Testis (tissue), 2 donors: ENCODE measurements at regions not wholly inside any gene's neighbourhood (a gene's known extent, or its start where the extent isn't known, plus 50 kb on each side); places are given as distances from the start of the nearest gene placed in this dataset.

Experiments
- DNase-seq: peaks from one replicate; pipeline ENCODE4 v3.0.0-alpha.2; 2019
- H3K27ac ChIP-seq, 2 donors: fragments of 200-600 bp; sonication (generic); one replicate each; pipeline ENCODE4 v1.5.1; 2019
- H3K27me3 ChIP-seq: fragments of 200-600 bp; sonication (generic); one replicate; pipeline ENCODE4 v1.5.1; 2019
- H3K36me3 ChIP-seq: fragments of 200-600 bp; sonication (generic); one replicate; pipeline ENCODE4 v1.5.1; 2017; ENCODE audit warnings: low read depth; ENCODE audit errors: missing control alignments
- H3K4me1 ChIP-seq: fragments of 200-600 bp; sonication (generic); one replicate; pipeline ENCODE4 v1.5.1; 2019
- H3K4me3 ChIP-seq, 2 donors: fragments of 200-600 bp; sonication (generic); one replicate each; pipeline ENCODE4 v1.5.1; 2017 to 2019
- H3K9me3 ChIP-seq: fragments of 200-600 bp; sonication (generic); one replicate; pipeline ENCODE4 v1.5.1; 2017
- POLR2A ChIP-seq: fragments of 450-650 bp; IDR thresholded peaks from one replicate; pipeline ENCODE4 v1.6.1; 2017; ENCODE audit warnings: antibody characterized with exemption, mild to moderate bottlenecking, moderate library complexity
- WGBS, 2 donors: methylation state at CpG; one replicate each; pipeline ENCODE4 v1.1.5; 2018; 5-methylcytosine and 5-hydroxymethylcytosine counted together
- intact Hi-C: fragments of 100-400 bp; cut with DNase I; formaldehyde crosslinking; loops from one replicate; pipeline ENCODE4 v1.15.1; 2023; ENCODE audit warnings: low total_unique reads
- TF ChIP-seq, protein P1 (sequence below), 3 experiments: fragments of 450-650 bp in 2 of 3; fragments of 200-600 bp in 1 of 3; sonication (generic) in 1 of 3; IDR thresholded peaks; one replicate each; pipeline ENCODE4 v1.5.1; 2016 to 2019; ENCODE audit warnings: antibody characterized with exemption in 3 of 3, mild to moderate bottlenecking in 2 of 3, moderate library complexity in 1 of 3

- 80 to 88% methylated on average over 3 of the region's 3 CpGs for WGBS, 2 donors
- Histone ChIP-seq H3K27me3 (no peaks in the 10 kb centered on the region), H3K27ac (no peak overlapping the region), H3K9me3 (no peaks in the 10 kb centered on the region), H3K4me1 (no peaks in the 10 kb centered on the region), H3K36me3 (no peaks in the 10 kb centered on the region), H3K4me3 (no peak overlapping the region)
- intact Hi-C loops: no loop called here
- TF ChIP-seq, protein P1, sequence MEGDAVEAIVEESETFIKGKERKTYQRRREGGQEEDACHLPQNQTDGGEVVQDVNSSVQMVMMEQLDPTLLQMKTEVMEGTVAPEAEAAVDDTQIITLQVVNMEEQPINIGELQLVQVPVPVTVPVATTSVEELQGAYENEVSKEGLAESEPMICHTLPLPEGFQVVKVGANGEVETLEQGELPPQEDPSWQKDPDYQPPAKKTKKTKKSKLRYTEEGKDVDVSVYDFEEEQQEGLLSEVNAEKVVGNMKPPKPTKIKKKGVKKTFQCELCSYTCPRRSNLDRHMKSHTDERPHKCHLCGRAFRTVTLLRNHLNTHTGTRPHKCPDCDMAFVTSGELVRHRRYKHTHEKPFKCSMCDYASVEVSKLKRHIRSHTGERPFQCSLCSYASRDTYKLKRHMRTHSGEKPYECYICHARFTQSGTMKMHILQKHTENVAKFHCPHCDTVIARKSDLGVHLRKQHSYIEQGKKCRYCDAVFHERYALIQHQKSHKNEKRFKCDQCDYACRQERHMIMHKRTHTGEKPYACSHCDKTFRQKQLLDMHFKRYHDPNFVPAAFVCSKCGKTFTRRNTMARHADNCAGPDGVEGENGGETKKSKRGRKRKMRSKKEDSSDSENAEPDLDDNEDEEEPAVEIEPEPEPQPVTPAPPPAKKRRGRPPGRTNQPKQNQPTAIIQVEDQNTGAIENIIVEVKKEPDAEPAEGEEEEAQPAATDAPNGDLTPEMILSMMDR (IDR thresholded peaks at IDR 0.05): no peak
- TF ChIP-seq POLR2A: no peak
- no peak for DNase-seq
Observed at GRCh38 chr5:57687596-57687995, 205.0 kb upstream of the ACTBL2 start.

DNA sequence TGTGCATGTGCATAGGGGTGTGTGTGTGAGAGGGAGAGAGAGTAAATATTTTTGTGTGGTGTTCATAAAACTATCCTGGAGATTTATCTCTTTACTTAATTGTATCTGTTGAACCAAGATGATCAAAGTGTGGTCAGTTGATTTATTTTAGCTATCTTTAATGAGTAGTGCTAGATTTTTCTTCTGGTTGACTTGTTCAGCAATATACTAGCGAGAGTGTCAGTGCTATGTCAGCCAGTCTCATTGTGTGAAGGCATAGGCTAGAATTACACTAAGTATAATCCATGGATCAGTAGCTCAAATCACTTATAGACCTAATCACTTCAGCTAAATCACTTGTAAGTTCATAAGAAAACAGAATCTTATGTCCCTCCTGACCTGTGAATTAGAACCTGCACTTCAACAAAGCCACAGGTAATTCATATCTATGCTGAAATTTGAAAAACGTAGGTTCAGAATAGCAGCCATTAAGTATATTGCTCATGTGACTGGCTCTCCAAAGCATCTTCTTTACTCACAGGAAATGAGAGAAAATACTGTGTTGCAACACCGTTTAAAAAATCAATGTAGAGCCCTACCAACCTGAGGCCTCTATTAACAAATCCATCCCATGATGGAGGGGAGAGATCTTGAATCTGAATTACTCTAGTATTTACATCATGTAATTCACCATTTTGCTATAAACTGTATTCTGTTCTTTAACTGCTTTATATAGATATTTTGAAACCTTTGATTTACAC is 203.1 kb upstream of the ACTBL2 start:
- intact Hi-C loops: no loop called here
- DNase-seq: no peak
- Histone ChIP-seq H3K4me1 (no peaks in the 10 kb centered on the region), H3K4me3 (no peak overlapping the region), H3K27ac (no peak overlapping the region), H3K9me3 (no peaks in the 10 kb centered on the region), H3K36me3 (no peaks in the 10 kb centered on the region), H3K27me3 (no peaks in the 10 kb centered on the region)
- WGBS, 2 donors: 80 to 93% methylated on average over 3 of the region's 3 CpGs
- no peak for TF ChIP-seq POLR2A
- TF ChIP-seq, protein P1 (IDR thresholded peaks at IDR 0.05): no peak

DNA sequence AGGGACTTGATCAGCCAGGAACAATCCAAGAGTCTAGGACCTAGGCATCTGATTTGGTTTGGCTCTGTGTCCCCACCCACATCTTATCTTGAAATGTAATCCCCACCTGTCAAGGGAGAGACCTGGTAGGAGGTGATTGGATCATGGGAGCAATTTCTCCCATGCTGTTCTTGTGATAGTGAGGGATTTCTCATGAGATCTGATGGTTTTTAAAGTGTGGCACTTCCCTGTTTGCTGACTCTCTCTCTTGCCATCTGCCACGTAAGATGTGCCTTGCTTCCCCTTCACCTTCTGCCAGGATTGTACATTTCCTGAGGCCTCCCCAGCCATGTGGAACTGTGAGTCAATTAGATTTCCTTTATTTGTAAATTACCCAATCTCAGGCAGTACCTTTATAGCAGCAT is 201.7 kb upstream of the ACTBL2 start:
- no peaks in the 10 kb centered on the region for H3K36me3 ChIP-seq
- H3K27ac ChIP-seq: no peak overlapping the region
- DNase-seq: no peak
- TF ChIP-seq, protein P1 (IDR thresholded peaks at IDR 0.05): no peak
- TF ChIP-seq POLR2A: no peak
- H3K4me3 ChIP-seq: no peak overlapping the region
- no peaks in the 10 kb centered on the region for H3K9me3 ChIP-seq
- H3K27me3 ChIP-seq: no peaks in the 10 kb centered on the region
- 87 to 88% methylated on average over 1 of the region's 1 CpG for WGBS, 2 donors
- H3K4me1 ChIP-seq: no peaks in the 10 kb centered on the region
- intact Hi-C loops: no loop called here

GRCh38 chr5:57683036-57683630 is 200.5 kb upstream of the ACTBL2 start:
- WGBS, 2 donors: 61 to 67% methylated on average over 2 of the region's 2 CpGs
- intact Hi-C loops: no loop called here

More at GRCh38 chr5:57683036-57683630, 200.5 kb upstream of the ACTBL2 start:
- Histone ChIP-seq H3K4me1 (no peaks in the 10 kb centered on the region), H3K9me3 (no peaks in the 10 kb centered on the region), H3K27me3 (no peaks in the 10 kb centered on the region), H3K27ac (no peak overlapping the region), H3K36me3 (no peaks in the 10 kb centered on the region), H3K4me3 (no peak overlapping the region)
- TF ChIP-seq, protein P1 (IDR thresholded peaks at IDR 0.05): no peak
- no peak for TF ChIP-seq POLR2A
- DNase-seq: no peak
